SJSA1 (cell line): ENCODE measurements at regions not wholly inside any gene's neighbourhood (a gene's known extent, or its start where the extent isn't known, plus 50 kb on each side); places are given as distances from the start of the nearest gene placed in this dataset.

ENCODE experiments used
- DNase-seq, 2 experiments: peaks; one replicate each; pipeline ENCODE4 v3.0.0-alpha.2; 2015 to 2020; ENCODE audit warnings: low spot score in 2 of 2, low read depth in 1 of 2
- H3K27ac ChIP-seq: fragments of 250-450 bp; sonication (Bioruptor Pico); 2 replicates; pipeline ENCODE4 v1.5.1; 2020; ENCODE audit warnings: mild to moderate bottlenecking, moderate library complexity
- H3K27me3 ChIP-seq: fragments of 250-450 bp; sonication (Bioruptor Pico); replicated peaks from 2 replicates; pipeline ENCODE4 v1.5.1; 2020; ENCODE audit warnings: mild to moderate bottlenecking, moderate library complexity
- H3K36me3 ChIP-seq: fragments of 250-450 bp; sonication (Bioruptor Pico); 2 replicates; pipeline ENCODE4 v1.5.1; 2020; ENCODE audit warnings: mild to moderate bottlenecking
- H3K4me1 ChIP-seq: fragments of 250-450 bp; sonication (Bioruptor Pico); replicated peaks from 2 replicates; pipeline ENCODE4 v1.6.1; 2021; ENCODE audit warnings: mild to moderate bottlenecking
- H3K4me3 ChIP-seq: fragments of 250-450 bp; sonication (Bioruptor Pico); 2 replicates; pipeline ENCODE4 v1.5.1; 2020; ENCODE audit warnings: mild to moderate bottlenecking
- H3K9me3 ChIP-seq: fragments of 250-450 bp; sonication (Bioruptor Pico); replicated peaks from 2 replicates; pipeline ENCODE4 v1.5.1; 2020; ENCODE audit warnings: mild to moderate bottlenecking

DNA sequence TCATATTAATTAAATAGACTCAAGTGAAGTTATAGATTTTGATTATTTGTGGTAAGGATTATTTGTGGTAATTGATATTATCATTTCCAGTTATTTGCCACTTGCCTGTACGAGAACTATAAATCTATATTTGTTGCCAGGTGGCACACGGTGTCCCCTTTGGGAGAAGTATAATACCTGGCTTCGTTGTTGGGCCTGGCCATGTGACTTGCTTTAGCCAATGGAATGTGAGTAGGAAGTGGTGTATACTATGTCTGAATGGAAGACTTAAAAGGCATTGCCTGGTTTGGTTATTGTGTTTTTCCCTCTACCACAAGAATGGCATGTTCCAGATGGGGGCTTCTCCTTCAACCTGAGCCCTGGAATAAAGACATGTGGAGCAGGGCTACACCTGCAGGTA lies 228.1 kb downstream of the CDC5L start:
- Histone ChIP-seq H3K36me3 (no peaks in the 10 kb centered on the region), H3K4me1 (peaks cover 7% of the 10 kb centered on the region), H3K4me3 (no peak overlapping the region), H3K27me3 (no peaks in the 10 kb centered on the region), H3K27ac (no peak overlapping the region), H3K9me3 (no peaks in the 10 kb centered on the region)
- DNase-seq: no peak

DNA sequence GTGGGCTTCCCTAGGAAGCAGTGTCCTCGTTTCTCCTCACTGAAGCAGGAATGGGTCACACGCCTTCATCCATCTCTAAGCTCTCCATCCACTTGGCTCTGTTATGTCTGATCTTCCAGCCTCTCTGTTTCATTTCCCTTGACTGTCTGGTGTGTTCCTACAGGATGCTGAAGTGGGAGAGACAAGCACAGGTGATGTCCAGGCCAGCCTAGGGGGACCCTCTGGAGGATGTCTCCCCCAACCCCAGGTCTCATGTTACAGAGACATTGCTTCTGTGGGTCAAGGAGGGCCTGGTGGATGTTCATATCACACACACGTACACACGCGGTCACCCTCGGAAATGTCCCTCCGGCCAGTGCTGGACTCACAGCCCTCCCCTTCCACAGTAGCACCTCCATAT lies 229.9 kb downstream of the CDC5L start:
- Histone ChIP-seq H3K27ac (no peak overlapping the region), H3K27me3 (no peaks in the 10 kb centered on the region), H3K4me1 (peaks cover 12% of the 10 kb centered on the region), H3K36me3 (no peaks in the 10 kb centered on the region), H3K4me3 (no peak overlapping the region), H3K9me3 (no peaks in the 10 kb centered on the region)
- DNase-seq: no peak

DNA sequence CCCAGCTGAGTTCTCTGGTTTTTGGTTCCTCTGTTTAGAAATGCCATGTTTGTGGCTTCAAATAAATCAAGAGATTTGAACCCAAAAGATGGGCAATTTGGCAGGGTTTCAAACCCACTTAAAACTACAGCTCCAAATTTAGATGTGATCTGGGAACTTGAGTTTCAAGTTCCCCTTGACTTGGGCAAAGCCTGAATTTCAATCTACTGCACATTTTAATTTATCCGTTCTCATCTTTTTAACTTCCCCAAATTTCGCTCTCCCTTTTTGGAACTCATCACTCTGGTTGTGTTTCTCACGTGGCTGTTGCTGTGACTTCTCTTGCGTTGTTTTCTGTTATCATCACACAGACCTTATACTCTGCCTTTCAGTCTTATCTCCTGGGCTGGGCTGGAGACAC lies 230.9 kb downstream of the CDC5L start:
- H3K27ac ChIP-seq: no peak overlapping the region
- H3K4me1 ChIP-seq: peaks cover 12% of the 10 kb centered on the region
- no peaks in the 10 kb centered on the region for H3K27me3 ChIP-seq
- no peaks in the 10 kb centered on the region for H3K36me3 ChIP-seq
- no peak for DNase-seq
- no peaks in the 10 kb centered on the region for H3K9me3 ChIP-seq
- H3K4me3 ChIP-seq: no peak overlapping the region

DNA sequence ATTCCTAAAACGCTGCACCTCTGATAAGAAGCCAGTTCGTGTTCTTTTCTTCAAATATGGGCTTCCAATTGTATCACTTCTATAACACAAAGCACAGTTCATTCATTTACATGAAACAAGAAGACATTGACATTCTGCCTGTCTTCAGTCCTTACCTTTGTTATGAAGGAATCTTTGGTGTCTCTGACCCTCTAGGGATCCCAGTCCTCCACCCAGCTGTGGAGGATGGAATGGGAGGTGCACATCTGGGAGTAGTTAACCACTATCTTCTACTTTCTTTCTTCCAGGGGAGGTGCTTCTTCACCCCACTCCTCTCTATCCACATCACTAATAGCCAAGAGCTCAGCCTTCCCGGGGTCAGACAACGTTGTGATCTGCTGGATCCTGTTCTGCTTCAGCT lies 233.4 kb downstream of the CDC5L start:
- Histone ChIP-seq H3K27ac (no peak overlapping the region), H3K4me3 (no peak overlapping the region), H3K36me3 (no peaks in the 10 kb centered on the region), H3K4me1 (peaks cover 12% of the 10 kb centered on the region), H3K27me3 (no peaks in the 10 kb centered on the region), H3K9me3 (no peaks in the 10 kb centered on the region)
- no peak for DNase-seq

DNA sequence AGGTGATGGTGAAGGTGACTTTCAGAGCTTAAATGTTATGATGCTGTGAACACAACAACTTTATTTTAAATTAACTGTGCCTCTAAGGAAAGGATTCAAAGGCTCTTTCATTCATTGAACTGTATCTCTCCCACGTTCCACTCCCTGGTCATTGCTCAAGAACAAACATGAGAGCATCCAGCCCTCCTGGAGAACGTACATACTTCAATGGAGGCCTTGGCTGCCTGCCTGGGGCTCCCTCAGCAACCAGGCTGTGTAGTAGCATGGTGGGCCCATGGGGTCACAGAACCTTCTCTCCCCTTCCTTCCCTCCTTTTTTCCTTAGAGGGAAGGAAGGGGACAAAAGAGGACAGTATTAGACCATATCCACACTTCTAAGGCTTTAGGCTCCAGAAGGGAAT lies 234.3 kb downstream of the CDC5L start:
- no peaks in the 10 kb centered on the region for H3K27me3 ChIP-seq
- DNase-seq: no peak
- H3K4me3 ChIP-seq: no peak overlapping the region
- no peaks in the 10 kb centered on the region for H3K36me3 ChIP-seq
- H3K4me1 ChIP-seq: peaks cover 12% of the 10 kb centered on the region
- H3K27ac ChIP-seq: no peak overlapping the region
- no peaks in the 10 kb centered on the region for H3K9me3 ChIP-seq

DNA sequence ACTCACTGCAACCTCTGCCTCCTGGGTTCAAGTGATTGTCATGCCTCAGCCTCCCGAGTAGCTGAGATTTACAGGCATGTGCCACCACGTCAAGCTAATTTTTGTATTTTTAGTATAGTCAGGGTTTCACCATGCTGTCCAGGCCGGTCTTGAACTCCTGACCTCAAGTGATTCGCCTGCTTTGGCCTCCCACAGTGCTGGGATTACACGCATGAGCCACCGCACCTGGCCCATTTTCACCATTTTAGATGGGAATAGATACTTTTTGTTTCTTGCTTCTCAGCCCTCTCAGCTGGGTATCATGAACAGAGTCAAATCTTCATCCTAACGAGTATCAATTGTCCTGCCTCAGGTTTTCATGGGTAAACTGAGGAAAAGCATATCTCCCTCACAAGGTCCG lies 235.0 kb downstream of the CDC5L start:
- no peaks in the 10 kb centered on the region for H3K27me3 ChIP-seq
- H3K36me3 ChIP-seq: no peaks in the 10 kb centered on the region
- no peak for DNase-seq

DNA sequence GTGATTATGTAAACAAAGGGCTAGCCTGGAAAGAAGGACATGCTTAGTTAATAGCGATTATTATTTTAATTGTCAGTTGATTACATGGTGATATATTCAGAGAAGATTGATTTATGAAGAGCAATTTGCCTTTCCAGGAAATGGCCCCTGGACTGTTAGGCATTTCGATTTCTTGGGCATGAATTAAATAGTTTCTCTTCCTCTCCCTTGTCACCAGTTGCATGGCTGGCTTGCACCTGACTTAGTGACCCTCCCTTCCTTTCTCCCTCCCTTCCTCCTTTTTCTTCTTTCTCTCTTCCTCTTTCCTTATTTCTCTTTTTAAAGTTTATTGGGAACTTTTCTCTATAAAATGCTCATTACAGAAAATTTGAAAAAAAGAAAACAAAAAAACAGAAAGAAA lies 235.4 kb downstream of the CDC5L start:
- no peaks in the 10 kb centered on the region for H3K9me3 ChIP-seq
- no peak overlapping the region for H3K4me3 ChIP-seq
- H3K27me3 ChIP-seq: no peaks in the 10 kb centered on the region
- DNase-seq: no peak
- H3K36me3 ChIP-seq: no peaks in the 10 kb centered on the region
- H3K4me1 ChIP-seq: peaks cover 12% of the 10 kb centered on the region
- H3K27ac ChIP-seq: no peak overlapping the region

More for the DNA sequence above, 235.0 kb downstream of the CDC5L start:
- H3K4me3 ChIP-seq: no peak overlapping the region
- peaks cover 12% of the 10 kb centered on the region for H3K4me1 ChIP-seq
- H3K9me3 ChIP-seq: no peaks in the 10 kb centered on the region
- H3K27ac ChIP-seq: no peak overlapping the region

DNA sequence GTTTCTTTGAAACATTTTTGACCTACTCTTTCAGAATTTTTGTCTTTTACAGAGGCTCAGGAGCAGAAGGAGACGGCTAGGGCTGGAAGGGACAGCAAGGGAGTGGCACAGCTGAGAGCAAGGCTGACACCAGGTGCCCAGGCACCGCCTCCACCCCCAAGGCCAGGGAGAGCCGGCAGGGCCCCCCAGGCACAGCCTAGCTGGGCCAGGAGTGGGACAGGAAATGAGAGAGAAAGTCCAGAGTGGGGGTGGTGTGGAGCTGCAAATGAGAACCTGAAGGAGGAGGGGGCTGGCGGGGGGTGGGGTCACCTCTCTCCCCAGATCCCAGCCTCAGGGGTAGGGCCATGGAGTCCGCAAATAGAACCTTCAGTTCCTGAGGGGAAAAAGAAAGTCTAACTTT lies 236.7 kb downstream of the CDC5L start:
- no peak for DNase-seq
- H3K9me3 ChIP-seq: no peaks in the 10 kb centered on the region
- H3K4me3 ChIP-seq: no peak overlapping the region
- H3K27ac ChIP-seq: no peak overlapping the region
- no peaks in the 10 kb centered on the region for H3K36me3 ChIP-seq
- H3K4me1 ChIP-seq: peaks cover 12% of the 10 kb centered on the region
- no peaks in the 10 kb centered on the region for H3K27me3 ChIP-seq

DNA sequence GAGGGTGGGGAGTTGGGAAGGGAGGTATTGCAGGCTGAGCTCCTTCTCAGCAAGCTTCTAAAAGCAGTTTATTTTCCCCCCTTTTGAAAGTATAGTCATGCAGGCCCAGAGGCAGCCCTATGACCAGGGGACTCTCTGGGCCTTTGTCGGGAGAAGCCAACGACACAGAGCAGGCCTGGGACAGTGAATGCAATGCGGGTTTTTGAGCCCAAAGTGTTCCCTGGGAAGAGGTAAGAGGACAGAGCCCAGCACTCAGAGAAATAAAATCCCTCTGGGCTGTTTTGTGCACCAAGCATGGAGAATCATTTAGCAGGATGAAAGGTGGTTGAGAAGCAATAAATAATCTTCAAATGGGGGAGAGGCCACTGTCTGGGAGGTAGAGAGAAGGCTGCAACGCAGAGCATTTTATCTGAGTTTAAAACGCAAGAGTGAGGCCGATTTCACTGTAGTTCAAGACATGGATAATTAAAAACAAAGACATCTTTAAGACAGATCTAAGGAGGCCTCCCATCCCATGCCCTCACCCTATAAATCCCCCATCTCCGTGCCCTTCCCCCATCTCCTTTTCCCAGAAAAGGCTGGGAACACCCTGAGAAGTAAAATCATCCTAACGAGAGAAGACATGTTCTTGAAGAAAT lies 237.5 kb downstream of the CDC5L start:
- Histone ChIP-seq H3K27ac (no peak overlapping the region), H3K36me3 (no peaks in the 10 kb centered on the region), H3K4me3 (no peak overlapping the region), H3K9me3 (no peaks in the 10 kb centered on the region), H3K27me3 (no peaks in the 10 kb centered on the region), H3K4me1 (peaks cover 12% of the 10 kb centered on the region)
- no peak for DNase-seq

DNA sequence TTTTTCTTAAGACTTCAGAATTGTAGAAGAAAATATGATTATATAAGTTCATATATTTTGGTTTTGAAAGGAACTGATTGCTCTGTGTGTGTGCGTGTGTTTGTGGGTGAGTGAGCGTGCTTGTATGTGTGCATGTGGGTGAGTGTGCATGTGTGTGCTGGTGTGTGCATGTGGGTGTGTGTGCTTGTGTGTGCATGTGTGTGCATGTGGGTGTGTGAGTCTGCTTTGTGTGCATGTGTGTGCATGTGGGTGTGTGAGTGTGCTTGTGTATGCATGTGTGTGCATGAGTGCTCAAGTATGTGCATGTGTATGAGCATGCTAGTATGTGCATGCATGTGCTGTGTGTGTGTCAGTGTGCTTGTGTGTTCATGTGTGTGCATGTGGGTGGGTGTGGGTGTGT lies 238.5 kb downstream of the CDC5L start:
- no peak for DNase-seq
- Histone ChIP-seq H3K9me3 (no peaks in the 10 kb centered on the region), H3K36me3 (no peaks in the 10 kb centered on the region), H3K27ac (no peak overlapping the region), H3K4me3 (no peak overlapping the region), H3K4me1 (peaks cover 12% of the 10 kb centered on the region), H3K27me3 (no peaks in the 10 kb centered on the region)

DNA sequence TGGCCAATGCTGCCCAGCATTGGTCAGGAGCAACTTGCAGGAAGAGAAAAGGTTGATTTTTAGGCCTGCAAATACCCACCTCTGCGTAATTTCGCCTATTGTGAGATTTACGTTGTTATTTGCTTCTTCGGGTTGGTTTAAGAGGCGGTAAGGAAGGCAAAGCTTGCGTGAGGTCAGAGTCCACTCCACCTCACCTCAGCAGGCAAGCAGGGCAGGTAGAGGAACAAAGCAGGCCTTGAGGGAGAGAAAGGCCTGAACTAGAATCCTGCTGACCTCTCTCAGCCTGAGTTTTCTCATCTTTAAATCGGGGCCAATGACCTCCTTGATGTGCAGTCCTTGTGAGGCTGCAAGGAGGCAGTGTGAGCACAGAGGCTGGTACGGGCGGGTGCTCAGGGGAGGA lies 239.1 kb downstream of the CDC5L start:
- H3K27ac ChIP-seq: no peak overlapping the region
- H3K27me3 ChIP-seq: no peaks in the 10 kb centered on the region
- peaks cover 17% of the 10 kb centered on the region for H3K4me1 ChIP-seq
- no peaks in the 10 kb centered on the region for H3K9me3 ChIP-seq
- no peak overlapping the region for H3K4me3 ChIP-seq
- H3K36me3 ChIP-seq: no peaks in the 10 kb centered on the region
- no peak for DNase-seq

DNA sequence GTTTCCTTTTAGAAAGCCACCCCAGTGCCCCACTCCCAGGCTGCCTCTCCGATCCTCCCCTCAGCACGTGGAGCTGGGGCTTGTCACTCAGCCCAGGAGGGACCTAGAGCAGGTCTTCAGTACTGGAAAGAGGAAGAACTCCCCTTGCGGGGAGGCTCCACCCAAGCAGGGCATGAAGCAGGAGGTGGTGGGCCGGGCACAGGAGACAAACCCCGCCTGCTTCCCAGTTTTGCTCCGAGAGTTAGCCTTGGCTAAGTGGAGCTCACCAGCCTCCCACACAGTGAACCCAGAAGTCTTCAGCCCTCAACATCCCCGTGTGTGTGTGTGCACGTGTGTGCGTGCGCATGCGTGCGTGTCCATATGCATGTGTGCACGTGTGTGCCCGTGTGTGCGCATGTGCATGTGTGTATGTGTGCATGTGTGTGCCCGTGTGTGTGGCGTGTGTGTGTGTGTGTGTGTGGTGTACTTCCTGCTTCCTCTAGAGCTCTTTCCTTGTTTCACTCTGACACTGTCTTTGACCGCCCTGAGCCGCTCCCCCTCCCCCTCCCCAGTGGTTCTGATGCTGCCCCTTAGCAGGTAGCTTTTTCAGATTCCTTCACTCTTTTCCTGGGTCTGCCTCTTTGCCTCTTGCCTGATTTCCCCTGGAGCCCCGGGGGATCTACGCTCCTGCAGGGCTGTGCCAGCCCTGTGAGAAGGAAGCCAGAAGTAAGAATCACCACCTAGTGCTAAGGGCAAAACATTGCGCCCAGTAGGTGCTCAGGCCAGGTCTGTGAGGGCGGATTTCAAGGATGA lies 239.8 kb downstream of the CDC5L start:
- Histone ChIP-seq H3K9me3 (no peaks in the 10 kb centered on the region), H3K27me3 (no peaks in the 10 kb centered on the region), H3K4me1 (peaks cover 23% of the 10 kb centered on the region), H3K27ac (no peak overlapping the region), H3K4me3 (no peak overlapping the region), H3K36me3 (no peaks in the 10 kb centered on the region)
- DNase-seq: no peak

DNA sequence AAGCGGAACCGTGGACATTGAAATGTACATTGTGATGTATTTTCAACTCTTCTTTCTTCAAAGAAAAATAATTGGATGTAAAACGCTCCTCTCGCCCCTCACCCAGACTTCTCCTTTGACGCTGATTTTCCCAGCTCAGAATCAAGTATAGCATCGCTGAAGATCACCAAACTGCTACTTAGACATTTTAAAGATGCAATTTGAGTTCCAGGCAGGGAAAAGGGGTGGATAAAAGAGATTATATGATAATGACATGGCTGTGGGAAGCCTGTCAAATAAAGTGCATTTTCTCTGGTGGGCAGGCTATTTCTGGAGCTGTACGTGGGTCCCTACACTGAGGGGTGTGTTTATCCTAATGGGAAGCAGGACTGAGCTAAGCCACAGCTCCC lies 240.4 kb downstream of the CDC5L start:
- no peak for DNase-seq
- H3K4me3 ChIP-seq: no peak overlapping the region
- H3K36me3 ChIP-seq: no peaks in the 10 kb centered on the region
- no peaks in the 10 kb centered on the region for H3K9me3 ChIP-seq
- H3K27ac ChIP-seq: no peak overlapping the region
- H3K4me1 ChIP-seq: peaks cover 25% of the 10 kb centered on the region
- H3K27me3 ChIP-seq: no peaks in the 10 kb centered on the region

DNA sequence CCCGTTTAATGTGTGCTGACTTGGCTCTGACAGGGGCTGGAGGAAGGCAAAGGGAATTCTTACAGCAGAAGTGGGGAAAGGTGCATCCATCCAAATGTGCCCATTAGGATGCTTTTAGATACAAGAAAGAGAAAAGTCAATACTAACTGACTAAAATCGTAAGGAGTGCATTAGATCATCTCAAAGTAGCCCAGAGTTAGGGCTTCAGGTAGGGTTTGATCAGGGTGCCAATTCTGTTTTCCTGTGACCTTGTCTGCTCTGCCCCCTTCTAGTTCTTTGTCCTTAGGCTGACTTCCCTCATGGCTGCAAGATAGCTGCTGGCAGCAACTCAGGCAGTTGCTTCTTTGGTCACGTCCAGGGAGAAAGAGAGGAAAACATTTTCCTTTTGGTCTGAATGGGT lies 240.8 kb downstream of the CDC5L start:
- H3K27ac ChIP-seq: no peak overlapping the region
- H3K4me1 ChIP-seq: peaks cover 25% of the 10 kb centered on the region
- DNase-seq: no peak

DNA sequence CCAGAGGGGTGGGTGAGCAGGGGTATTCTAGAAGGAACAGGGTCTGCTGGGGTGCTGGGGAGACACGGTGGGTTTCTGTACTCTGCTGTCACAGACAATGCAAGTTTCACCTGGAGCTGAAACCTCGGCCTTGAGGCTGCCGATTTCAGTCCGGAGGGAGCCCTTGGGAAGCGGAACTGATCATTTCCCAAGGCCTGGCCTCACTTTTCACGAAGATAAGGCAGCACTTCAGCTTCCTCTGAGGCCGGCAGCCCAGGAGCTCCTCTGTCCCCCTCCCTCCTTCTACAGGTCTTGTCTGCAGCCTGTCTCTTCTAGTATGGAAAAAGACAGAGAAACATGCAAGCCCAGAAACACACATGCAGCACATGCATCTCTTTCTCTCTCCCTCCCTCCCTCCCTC lies 242.1 kb downstream of the CDC5L start:
- Histone ChIP-seq H3K27ac (no peak overlapping the region), H3K36me3 (no peaks in the 10 kb centered on the region), H3K9me3 (no peaks in the 10 kb centered on the region), H3K27me3 (no peaks in the 10 kb centered on the region), H3K4me1 (peaks cover 29% of the 10 kb centered on the region), H3K4me3 (no peak overlapping the region)
- DNase-seq: no peak

More for the DNA sequence above, 240.8 kb downstream of the CDC5L start:
- Histone ChIP-seq H3K9me3 (no peaks in the 10 kb centered on the region), H3K4me3 (no peak overlapping the region), H3K36me3 (no peaks in the 10 kb centered on the region), H3K27me3 (no peaks in the 10 kb centered on the region)
